ENCODE measurements at regions not wholly inside any gene's neighbourhood (a gene's known extent, or its start where the extent isn't known, plus 50 kb on each side); places are given as distances from the start of the nearest gene placed in this dataset.

GRCh38 chr2:150732064-150732463, 244.6 kb upstream of the RND3 start:
- ChIA-PET POLR2A (no interaction called here), CTCF (no interaction called here)
- TF ChIP-seq, protein P1, sequence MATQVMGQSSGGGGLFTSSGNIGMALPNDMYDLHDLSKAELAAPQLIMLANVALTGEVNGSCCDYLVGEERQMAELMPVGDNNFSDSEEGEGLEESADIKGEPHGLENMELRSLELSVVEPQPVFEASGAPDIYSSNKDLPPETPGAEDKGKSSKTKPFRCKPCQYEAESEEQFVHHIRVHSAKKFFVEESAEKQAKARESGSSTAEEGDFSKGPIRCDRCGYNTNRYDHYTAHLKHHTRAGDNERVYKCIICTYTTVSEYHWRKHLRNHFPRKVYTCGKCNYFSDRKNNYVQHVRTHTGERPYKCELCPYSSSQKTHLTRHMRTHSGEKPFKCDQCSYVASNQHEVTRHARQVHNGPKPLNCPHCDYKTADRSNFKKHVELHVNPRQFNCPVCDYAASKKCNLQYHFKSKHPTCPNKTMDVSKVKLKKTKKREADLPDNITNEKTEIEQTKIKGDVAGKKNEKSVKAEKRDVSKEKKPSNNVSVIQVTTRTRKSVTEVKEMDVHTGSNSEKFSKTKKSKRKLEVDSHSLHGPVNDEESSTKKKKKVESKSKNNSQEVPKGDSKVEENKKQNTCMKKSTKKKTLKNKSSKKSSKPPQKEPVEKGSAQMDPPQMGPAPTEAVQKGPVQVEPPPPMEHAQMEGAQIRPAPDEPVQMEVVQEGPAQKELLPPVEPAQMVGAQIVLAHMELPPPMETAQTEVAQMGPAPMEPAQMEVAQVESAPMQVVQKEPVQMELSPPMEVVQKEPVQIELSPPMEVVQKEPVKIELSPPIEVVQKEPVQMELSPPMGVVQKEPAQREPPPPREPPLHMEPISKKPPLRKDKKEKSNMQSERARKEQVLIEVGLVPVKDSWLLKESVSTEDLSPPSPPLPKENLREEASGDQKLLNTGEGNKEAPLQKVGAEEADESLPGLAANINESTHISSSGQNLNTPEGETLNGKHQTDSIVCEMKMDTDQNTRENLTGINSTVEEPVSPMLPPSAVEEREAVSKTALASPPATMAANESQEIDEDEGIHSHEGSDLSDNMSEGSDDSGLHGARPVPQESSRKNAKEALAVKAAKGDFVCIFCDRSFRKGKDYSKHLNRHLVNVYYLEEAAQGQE (IDR thresholded peaks at IDR 0.05; ENCODE audit: insufficient read depth in 1 of 2, low read depth in 2 of 2, low read length in 1 of 2) = no peak
- TF ChIP-seq POLR2AphosphoS5 (IDR thresholded peaks at IDR 0.05; ENCODE audit: low read depth, low read length) = no peak
- no peak for TF ChIP-seq SIN3A (IDR thresholded peaks at IDR 0.05; ENCODE audit: borderline replicate concordance, insufficient read depth, low read depth, low read length)
- TF ChIP-seq, protein P2, sequence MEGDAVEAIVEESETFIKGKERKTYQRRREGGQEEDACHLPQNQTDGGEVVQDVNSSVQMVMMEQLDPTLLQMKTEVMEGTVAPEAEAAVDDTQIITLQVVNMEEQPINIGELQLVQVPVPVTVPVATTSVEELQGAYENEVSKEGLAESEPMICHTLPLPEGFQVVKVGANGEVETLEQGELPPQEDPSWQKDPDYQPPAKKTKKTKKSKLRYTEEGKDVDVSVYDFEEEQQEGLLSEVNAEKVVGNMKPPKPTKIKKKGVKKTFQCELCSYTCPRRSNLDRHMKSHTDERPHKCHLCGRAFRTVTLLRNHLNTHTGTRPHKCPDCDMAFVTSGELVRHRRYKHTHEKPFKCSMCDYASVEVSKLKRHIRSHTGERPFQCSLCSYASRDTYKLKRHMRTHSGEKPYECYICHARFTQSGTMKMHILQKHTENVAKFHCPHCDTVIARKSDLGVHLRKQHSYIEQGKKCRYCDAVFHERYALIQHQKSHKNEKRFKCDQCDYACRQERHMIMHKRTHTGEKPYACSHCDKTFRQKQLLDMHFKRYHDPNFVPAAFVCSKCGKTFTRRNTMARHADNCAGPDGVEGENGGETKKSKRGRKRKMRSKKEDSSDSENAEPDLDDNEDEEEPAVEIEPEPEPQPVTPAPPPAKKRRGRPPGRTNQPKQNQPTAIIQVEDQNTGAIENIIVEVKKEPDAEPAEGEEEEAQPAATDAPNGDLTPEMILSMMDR (IDR thresholded peaks at IDR 0.05) = no peak
- TF ChIP-seq TCF7L2 (IDR thresholded peaks at IDR 0.05; ENCODE audit: low read depth, low read length) = no peak
- H3K4me1 ChIP-seq (ENCODE audit: control insufficient read depth, insufficient read depth, low read length) = no peaks in the 10 kb centered on the region
- ATAC-seq (no peak), DNase-seq (ENCODE audit: low read depth, low spot score) (peak; percentile 17)
- no peaks in the 10 kb centered on the region for H3K9me3 ChIP-seq (ENCODE audit: control insufficient read depth, insufficient read depth, low read depth, low read length)
- intact Hi-C loops (cut with micrococcal nuclease; ENCODE audit: unreplicated experiment) = no loop called here
- no peaks in the 10 kb centered on the region; the same call in 1 of the 2 replicates for H3K36me3 ChIP-seq (ENCODE audit: control insufficient read depth, insufficient read depth, low read length)
- H3K27ac ChIP-seq (ENCODE audit: low read length) = no peak overlapping the region
- BruUV-seq (replicated peaks) = no TSS peak
- no peaks in the 10 kb centered on the region for H3K27me3 ChIP-seq (ENCODE audit: control insufficient read depth, insufficient read depth, low read length)
- in situ Hi-C loops (cut with HindIII; ENCODE audit: low pct_unique_long_range_greater_than_20kb, low sequenced_read_pairs) = no loop called here
- H3K4me3 ChIP-seq (ENCODE audit: low read depth in 2 of 2, low read length in 2 of 2) = no peak overlapping the region

GRCh38 chr2:150729495-150729955, 242.1 kb upstream of the RND3 start:
- POLR2A ChIA-PET = no interaction called here
- no peak overlapping the region for H3K27ac ChIP-seq (ENCODE audit: low read length)
- H3K36me3 ChIP-seq (ENCODE audit: control insufficient read depth, insufficient read depth, low read length) = no peaks in the 10 kb centered on the region; the same call in 1 of the 2 replicates
- TF ChIP-seq, protein P2 (IDR thresholded peaks at IDR 0.05) = no peak
- TF ChIP-seq POLR2AphosphoS5 (IDR thresholded peaks at IDR 0.05; ENCODE audit: low read depth, low read length) = no peak
- TF ChIP-seq, protein P1 (IDR thresholded peaks at IDR 0.05; ENCODE audit: insufficient read depth in 1 of 2, low read depth in 2 of 2, low read length in 1 of 2) = no peak
- TF ChIP-seq TCF7L2 (IDR thresholded peaks at IDR 0.05; ENCODE audit: low read depth, low read length) = no peak
- TF ChIP-seq SIN3A (IDR thresholded peaks at IDR 0.05; ENCODE audit: borderline replicate concordance, insufficient read depth, low read depth, low read length) = no peak
- CTCF ChIA-PET = no interaction called here
- no peaks in the 10 kb centered on the region for H3K27me3 ChIP-seq (ENCODE audit: control insufficient read depth, insufficient read depth, low read length)
- intact Hi-C loops (cut with micrococcal nuclease; ENCODE audit: unreplicated experiment) = no loop called here
- BruUV-seq (replicated peaks) = no TSS peak
- DNase-seq (ENCODE audit: low read depth, low spot score) = no peak
- no peak for ATAC-seq
- H3K4me1 ChIP-seq (ENCODE audit: control insufficient read depth, insufficient read depth, low read length) = no peaks in the 10 kb centered on the region
- H3K9me3 ChIP-seq (ENCODE audit: control insufficient read depth, insufficient read depth, low read depth, low read length) = no peaks in the 10 kb centered on the region
- no peak overlapping the region for H3K4me3 ChIP-seq (ENCODE audit: low read depth in 2 of 2, low read length in 2 of 2)
- in situ Hi-C loops (cut with HindIII; ENCODE audit: low pct_unique_long_range_greater_than_20kb, low sequenced_read_pairs) = no loop called here
